HCT116 (cell line): ENCODE measurements at regions not wholly inside any gene's neighbourhood (a gene's known extent, or its start where the extent isn't known, plus 50 kb on each side); places are given as distances from the start of the nearest gene placed in this dataset.

Experiments
- ATAC-seq: fragments of 200-7000 bp; cut with Tn5 transposase; 2 replicates; pipeline ENCODE4 v1.9.1; 2020; ENCODE audit warnings: mild to moderate bottlenecking, moderate library complexity
- BruUV-seq: library from RNA; stranded (reverse); fragments of 400-500 nt; replicated peaks from 2 replicates; lab custom pipeline; 2021; lab: Mats Ljungman, UMichigan
- CTCF ChIA-PET: fragments of 300-600 bp; sonication (Branson Sonifier 250); formaldehyde crosslinking; loops from one replicate; lab custom pipeline; 2021; ENCODE audit warnings: antibody characterized with exemption; lab: Charles Lee
- POLR2A ChIA-PET: fragments of 300-600, 350-600 bp; sonication (Branson Sonifier 250); formaldehyde crosslinking; loops from one replicate; lab custom pipeline; 2021; ENCODE audit warnings: antibody characterized with exemption; lab: Charles Lee
- RAD21 ChIA-PET, 2 experiments: fragments of 300-600 bp; sonication (Branson Sonifier 250); formaldehyde crosslinking; loops; one replicate each; lab custom pipeline; 2023; ENCODE audit warnings: low total read pairs in 2 of 2; ENCODE audit not compliant: uncharacterized antibody in 2 of 2, unreplicated experiment in 2 of 2, low non-redundant PET in 1 of 2; lab: Charles Lee
- DNase-seq: peaks from one replicate; pipeline ENCODE4 v3.0.0-alpha.2; 2010; ENCODE audit warnings: low read depth, low spot score
- H2AFZ ChIP-seq: fragments of 200-600 bp; shearing (Covaris generic), sonication (generic); 2 replicates; pipeline ENCODE4 v1.6.1; 2017; ENCODE audit warnings: low read depth, mixed run types, mixed read lengths, antibody characterized with exemption, low read length; ENCODE audit not compliant: poor library complexity, severe bottlenecking
- H3K27ac ChIP-seq: 2 replicates; pipeline ENCODE4 v1.5.1; 2012; ENCODE audit warnings: low read depth, low read length
- H3K27me3 ChIP-seq: fragments of 200-600 bp; sonication (generic); 2 replicates; pipeline ENCODE4 v1.6.1; 2016; ENCODE audit warnings: mixed run types, low read length, mixed read lengths; ENCODE audit not compliant: insufficient read depth
- H3K36me3 ChIP-seq, 2 experiments: fragments of 200-500 bp in 1 of 2; fragments of 200-600 bp in 1 of 2; sonication (Bioruptor generic) in 1 of 2; sonication (generic) in 1 of 2; 2 replicates each; pipeline versions ENCODE4 v1.5.1 to v1.6.1; 2014 to 2016; ENCODE audit warnings: low read length in 2 of 2, inconsistent platforms in 1 of 2, mixed read lengths in 1 of 2, mixed run types in 1 of 2; ENCODE audit not compliant: insufficient read depth in 2 of 2, control insufficient read depth in 1 of 2
- H3K4me1 ChIP-seq, 2 experiments: fragments of 200-600 bp in 1 of 2; sonication (generic) in 1 of 2; 2 replicates each; pipeline versions ENCODE4 v1.5.1 to v1.6.1; 2012 to 2017; ENCODE audit warnings: low read length in 2 of 2, inconsistent platforms in 1 of 2, mild to moderate bottlenecking in 1 of 2, mixed read lengths in 1 of 2, mixed run types in 1 of 2, moderate library complexity in 1 of 2; ENCODE audit not compliant: insufficient read depth in 2 of 2, control insufficient read depth in 1 of 2
- H3K4me2 ChIP-seq: fragments of 200-600 bp; sonication (generic); 2 replicates; pipeline ENCODE4 v1.6.1; 2017; ENCODE audit warnings: mixed run types, low read length, mixed read lengths
- H3K4me3 ChIP-seq, 2 experiments: fragments of 200-600 bp in 1 of 2; sonication (generic) in 1 of 2; replicated peaks in 1 of 2; 2 replicates each; pipeline ENCODE4 v1.5.1; 2011 to 2016; ENCODE audit warnings: low read length in 2 of 2, control low read depth in 1 of 2, low read depth in 1 of 2, mild to moderate bottlenecking in 1 of 2, mixed read lengths in 1 of 2, mixed run types in 1 of 2
- H3K79me2 ChIP-seq: fragments of 200-600 bp; sonication (generic); 2 replicates; pipeline ENCODE4 v1.6.1; 2017; ENCODE audit warnings: mild to moderate bottlenecking, mixed run types, low read length, moderate library complexity, mixed read lengths; ENCODE audit not compliant: insufficient read depth
- H3K9ac ChIP-seq: fragments of 200-600 bp; sonication (generic); 2 replicates; pipeline ENCODE4 v1.6.1; 2016; ENCODE audit warnings: low read length, mixed read lengths
- H3K9me2 ChIP-seq: fragments of 200-600 bp; sonication (generic), shearing (Covaris generic); 2 replicates; pipeline ENCODE4 v1.6.1; 2017; ENCODE audit warnings: mixed run types, mild to moderate bottlenecking, moderate library complexity; ENCODE audit not compliant: insufficient read depth
- H3K9me3 ChIP-seq, 2 experiments: fragments of 200-500 bp in 1 of 2; fragments of 200-600 bp in 1 of 2; sonication (Bioruptor generic) in 1 of 2; sonication (generic) in 1 of 2; 2 replicates each; pipeline ENCODE4 v1.6.1; 2014 to 2017; ENCODE audit warnings: low read length in 2 of 2, mixed read lengths in 2 of 2, inconsistent platforms in 1 of 2, low read depth in 1 of 2, mild to moderate bottlenecking in 1 of 2, mixed run types in 1 of 2, moderate library complexity in 1 of 2; ENCODE audit not compliant: control insufficient read depth in 1 of 2, insufficient read depth in 1 of 2
- H4K20me1 ChIP-seq: fragments of 200-600 bp; sonication (generic), shearing (Covaris generic); 2 replicates; pipeline ENCODE4 v1.6.1; 2017; ENCODE audit warnings: mixed run types, mild to moderate bottlenecking, moderate library complexity; ENCODE audit not compliant: insufficient read depth
- ATF3 ChIP-seq: IDR thresholded peaks from 2 replicates; pipeline ENCODE4 v1.6.1; 2012
- CBX3 ChIP-seq: IDR thresholded peaks from 2 replicates; pipeline ENCODE4 v1.6.1; 2012; ENCODE audit warnings: low read depth
- CEBPB ChIP-seq: IDR thresholded peaks from 2 replicates; pipeline ENCODE4 v1.6.1; 2012; ENCODE audit warnings: low read depth
- CTCF ChIP-seq, 3 experiments: fragments of 200-600 bp in 1 of 3; sonication (generic) in 1 of 3; IDR thresholded peaks in 2 of 3; conservative IDR thresholded peaks in 1 of 3; 2 replicates each; pipeline ENCODE4 v1.5.1; 2012 to 2017; ENCODE audit warnings: low read depth in 2 of 3, low read length in 2 of 3, antibody characterized with exemption in 1 of 3, borderline replicate concordance in 1 of 3, control low read depth in 1 of 3, mild to moderate bottlenecking in 1 of 3, mixed read lengths in 1 of 3, mixed run types in 1 of 3, moderate library complexity in 1 of 3; ENCODE audit not compliant: insufficient read depth in 1 of 3
- EGR1 ChIP-seq: IDR thresholded peaks from 2 replicates; pipeline ENCODE4 v1.6.1; 2012; ENCODE audit warnings: low read depth
- ELF1 ChIP-seq: IDR thresholded peaks from 2 replicates; pipeline ENCODE4 v1.6.1; 2012; ENCODE audit warnings: low read depth, borderline replicate concordance
- EZH2 ChIP-seq: fragments of 200-600 bp; sonication (generic); IDR thresholded peaks from 2 replicates; pipeline ENCODE4 v1.6.1; 2017; ENCODE audit warnings: antibody characterized with exemption, mixed run types
- EZH2phosphoT487 ChIP-seq: fragments of 200-600 bp; IDR thresholded peaks from 2 replicates; pipeline ENCODE4 v1.6.1; 2018; ENCODE audit warnings: antibody characterized with exemption, borderline replicate concordance
- FOSL1 ChIP-seq: IDR thresholded peaks from 2 replicates; pipeline ENCODE4 v1.6.1; 2012; ENCODE audit warnings: low read depth
- JUND ChIP-seq: IDR thresholded peaks from 2 replicates; pipeline ENCODE4 v1.6.1; 2012
- MAX ChIP-seq: IDR thresholded peaks from 2 replicates; pipeline ENCODE4 v1.6.1; 2012
- POLR2A ChIP-seq: IDR thresholded peaks from 2 replicates; pipeline ENCODE4 v1.7.0; 2011; ENCODE audit warnings: borderline replicate concordance; ENCODE audit not compliant: insufficient read depth, insufficient read length; ENCODE audit errors: extremely low read depth
- POLR2AphosphoS5 ChIP-seq: IDR thresholded peaks from 2 replicates; pipeline ENCODE4 v1.6.1; 2011; ENCODE audit warnings: mild to moderate bottlenecking, low read depth, low read length, moderate library complexity
- RAD21 ChIP-seq: IDR thresholded peaks from 2 replicates; pipeline ENCODE4 v1.6.1; 2012; ENCODE audit warnings: low read depth, mild to moderate bottlenecking
- REST ChIP-seq: IDR thresholded peaks from 2 replicates; pipeline ENCODE4 v1.6.1; 2012; ENCODE audit warnings: low read depth
- SP1 ChIP-seq: IDR thresholded peaks from 2 replicates; pipeline ENCODE4 v1.6.1; 2012; ENCODE audit warnings: low read depth
- YY1 ChIP-seq: IDR thresholded peaks from 2 replicates; pipeline ENCODE4 v1.6.1; 2011; ENCODE audit warnings: low read length, low read depth, moderate library complexity, mild to moderate bottlenecking; ENCODE audit not compliant: insufficient replicate concordance; ENCODE audit errors: extremely low read depth
- ZBTB33 ChIP-seq: IDR thresholded peaks from 2 replicates; pipeline ENCODE4 v1.6.1; 2011; ENCODE audit warnings: mild to moderate bottlenecking, low read length, moderate library complexity; ENCODE audit not compliant: insufficient replicate concordance; ENCODE audit errors: extremely low read depth
- ZFX ChIP-seq: fragments of 450-650 bp; IDR thresholded peaks from 2 replicates; pipeline ENCODE4 v1.6.1; 2017
- ZNF274 ChIP-seq: fragments of 200-500 bp; sonication (Bioruptor generic); IDR thresholded peaks from 2 replicates; pipeline ENCODE4 v1.6.1; 2014; ENCODE audit warnings: mild to moderate bottlenecking, low read depth, low read length, inconsistent platforms
- intact Hi-C: fragments of 100-400 bp; cut with micrococcal nuclease; formaldehyde crosslinking; loops from 2 replicates; pipeline ENCODE4 v1.10.0; 2022

- ATAC-seq (no peak), DNase-seq (no peak)
- Histone ChIP-seq H3K4me3 (no peak overlapping the region), H3K4me1 (peaks cover 0 to 11% of the 10 kb centered on the region in 2 experiments; a peak in 2 of 4 replicates), H3K9ac (no peak overlapping the region), H3K4me2 (no peak overlapping the region), H3K9me2 (no peaks in the 10 kb centered on the region), H3K27me3 (no peaks in the 10 kb centered on the region), H2AFZ (no peak overlapping the region), H3K36me3 (no peaks in the 10 kb centered on the region), H3K9me3 (no peaks in the 10 kb centered on the region; a peak in 1 of 4 replicates), H3K79me2 (no peaks in the 10 kb centered on the region), H3K27ac (no peak overlapping the region), H4K20me1 (no peaks in the 10 kb centered on the region)
- no TSS peak for BruUV-seq
- CTCF ChIA-PET, result no interaction called here
- intact Hi-C loops, result no loop called here
- no peak for TF ChIP-seq EGR1
- no peak for TF ChIP-seq RAD21
- TF ChIP-seq EZH2, result no peak
- no peak for TF ChIP-seq REST
- TF ChIP-seq ATF3, result no peak
- no peak for TF ChIP-seq POLR2AphosphoS5
- no peak for TF ChIP-seq JUND
- TF ChIP-seq SP1, result no peak
- no peak for TF ChIP-seq EZH2phosphoT487
- TF ChIP-seq ZBTB33, result no peak
- no peak for TF ChIP-seq POLR2A
- no peak for TF ChIP-seq MAX
- no peak for TF ChIP-seq CBX3
- TF ChIP-seq FOSL1, result no peak
- TF ChIP-seq CEBPB, result no peak
- no peak for TF ChIP-seq ZFX
- TF ChIP-seq ZNF274, result no peak
- no peak for TF ChIP-seq CTCF (IDR thresholded peaks at IDR 0.05 in 2 of 3, conservative IDR thresholded peaks at IDR 0.05 in 1 of 3; ENCODE audit: borderline replicate concordance in 1 of 3, insufficient read depth in 1 of 3, low read depth in 2 of 3, low read length in 2 of 3)
- no peak for TF ChIP-seq ELF1
- TF ChIP-seq YY1, result no peak
- POLR2A ChIA-PET, result no interaction called here
- RAD21 ChIA-PET, result no interaction called here
These were observed 101.5 kb upstream of the ADGRL2 start for GRCh38 chr1:81699234-81699633.
